Lower lobe of right lung (tissue), 2 donors: ENCODE measurements at regions not wholly inside any gene's neighbourhood (a gene's known extent, or its start where the extent isn't known, plus 50 kb on each side); places are given as distances from the start of the nearest gene placed in this dataset.
A peak's percentile ranks its signal among the peaks of the same experiment; 100 is the strongest.

Source experiments
- ATAC-seq, 2 donors: fragments of 200-7000 bp; cut with Tn5 transposase; one replicate each; pipeline ENCODE4 v1.9.1; 2020 to 2022; ENCODE audit warnings: mild to moderate bottlenecking in 2 of 2, moderate library complexity in 2 of 2
- DNase-seq: peaks from one replicate; pipeline ENCODE4 v3.0.0-alpha.2; 2020
- H3K27ac ChIP-seq: fragments of 200-600 bp; one replicate; pipeline ENCODE4 v1.8.0; 2022
- H3K27me3 ChIP-seq: fragments of 200-600 bp; one replicate; pipeline ENCODE4 v1.8.0; 2022; ENCODE audit warnings: low read depth
- H3K36me3 ChIP-seq: fragments of 200-600 bp; one replicate; pipeline ENCODE4 v1.8.0; 2022; ENCODE audit warnings: mild to moderate bottlenecking
- H3K4me1 ChIP-seq: fragments of 200-600 bp; one replicate; pipeline ENCODE4 v1.8.0; 2022
- H3K4me3 ChIP-seq: fragments of 200-600 bp; one replicate; pipeline ENCODE4 v1.8.0; 2022; ENCODE audit warnings: mild to moderate bottlenecking
- H3K9me3 ChIP-seq: fragments of 200-600 bp; one replicate; pipeline ENCODE4 v1.8.0; 2022
- CTCF ChIP-seq: fragments of 200-600 bp; IDR thresholded peaks from one replicate; pipeline ENCODE4 v1.8.0; 2022; ENCODE audit warnings: antibody characterized with exemption, mild to moderate bottlenecking
- intact Hi-C: fragments of 100-400 bp; cut with DNase I; formaldehyde crosslinking; loops from one replicate; pipeline ENCODE4 v1.11.0; 2022
- donor health status: DM: no; HTN: yes; CAD: no; lungs with severe emphysema.

DNA sequence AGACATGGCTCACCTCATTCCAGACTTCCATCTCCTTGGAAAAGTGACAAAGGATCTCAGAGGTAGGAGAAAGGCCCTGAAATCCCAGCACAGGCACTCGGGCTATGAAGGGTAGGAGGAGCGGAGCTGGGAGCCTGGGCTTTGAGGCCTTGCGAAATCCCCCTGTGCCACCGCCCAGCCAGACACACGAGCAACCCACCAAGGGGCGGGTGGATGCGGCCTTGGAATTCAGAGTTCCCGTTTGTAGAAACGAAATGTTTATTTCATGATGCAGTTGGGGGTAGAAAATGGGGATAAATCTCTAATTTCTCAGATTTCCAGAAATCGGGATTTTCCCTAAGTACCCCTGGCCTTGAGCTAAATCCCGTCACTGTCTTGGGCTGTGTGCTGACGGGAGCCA, 177.1 kb upstream of the HDAC4 start:
- DNase-seq (peak; percentile 32), ATAC-seq (no peak)
- Histone ChIP-seq H3K36me3 (no peaks in the 10 kb centered on the region), H3K27ac (no peak overlapping the region), H3K27me3 (no peaks in the 10 kb centered on the region), H3K9me3 (no peaks in the 10 kb centered on the region), H3K4me3 (no peak overlapping the region), H3K4me1 (no peaks in the 10 kb centered on the region)
- intact Hi-C loops, result no loop called here
- no peak for TF ChIP-seq CTCF

DNA sequence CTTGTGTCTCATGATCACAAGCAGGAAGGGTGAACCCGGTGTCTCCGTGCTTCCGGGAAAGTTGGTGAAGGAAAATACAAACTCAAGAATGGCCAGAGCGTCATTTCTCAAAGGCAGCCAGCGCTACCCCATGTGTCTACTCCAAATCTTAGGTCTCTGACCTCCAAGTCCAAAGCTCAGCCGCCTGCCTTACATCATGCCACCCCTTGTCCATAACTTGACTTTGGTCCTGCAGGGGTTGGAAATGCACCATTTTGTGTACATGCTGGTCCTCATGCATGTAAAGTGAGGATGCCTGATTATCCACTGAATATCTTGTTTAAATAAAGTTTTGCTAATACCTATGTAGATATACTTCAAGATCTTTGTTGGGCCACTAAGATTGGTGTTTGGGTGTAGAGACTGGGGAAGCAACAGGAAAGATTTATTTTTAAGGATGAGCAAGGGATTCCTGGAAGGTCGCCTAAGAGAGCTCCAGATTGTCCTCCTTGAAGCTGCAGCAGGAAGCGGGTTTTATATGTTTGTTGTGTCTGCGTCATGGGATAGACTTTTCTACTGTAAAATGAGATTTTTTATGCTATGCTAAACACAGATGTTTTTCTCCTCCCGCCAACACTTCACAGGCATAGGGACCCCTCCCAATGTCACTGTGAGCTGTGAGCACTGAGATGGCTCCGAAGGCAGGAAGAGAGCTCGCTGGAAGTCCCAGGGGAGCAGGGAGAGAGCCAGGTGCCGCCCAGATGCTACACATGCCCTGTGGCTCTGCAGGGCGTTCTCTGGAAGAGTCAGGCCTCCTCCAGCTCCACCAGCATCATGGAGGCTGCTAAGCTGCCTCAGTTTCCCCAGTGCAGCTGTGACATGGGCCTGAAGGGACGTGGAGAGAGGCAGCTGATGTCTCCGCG, 176.2 kb upstream of the HDAC4 start:
- intact Hi-C loops, result no loop called here
- H3K36me3 ChIP-seq, result no peaks in the 10 kb centered on the region
- no peak for TF ChIP-seq CTCF
- ATAC-seq (no peak), DNase-seq (peak; percentile 26)
- H3K4me1 ChIP-seq, result no peaks in the 10 kb centered on the region
- H3K27me3 ChIP-seq, result no peaks in the 10 kb centered on the region
- no peak overlapping the region for H3K4me3 ChIP-seq
- no peak overlapping the region for H3K27ac ChIP-seq
- H3K9me3 ChIP-seq, result no peaks in the 10 kb centered on the region

- ATAC-seq, result no peak
- DNase-seq, result peak; percentile 21
- H3K4me1 ChIP-seq, result no peaks in the 10 kb centered on the region
- intact Hi-C loops, result no loop called here
- TF ChIP-seq CTCF, result no peak
- no peak overlapping the region for H3K27ac ChIP-seq
- no peaks in the 10 kb centered on the region for H3K27me3 ChIP-seq
- no peak overlapping the region for H3K4me3 ChIP-seq
- no peaks in the 10 kb centered on the region for H3K36me3 ChIP-seq
- no peaks in the 10 kb centered on the region for H3K9me3 ChIP-seq
Measured at GRCh38 chr2:239575931-239576445, 175.2 kb upstream of the HDAC4 start.

DNA sequence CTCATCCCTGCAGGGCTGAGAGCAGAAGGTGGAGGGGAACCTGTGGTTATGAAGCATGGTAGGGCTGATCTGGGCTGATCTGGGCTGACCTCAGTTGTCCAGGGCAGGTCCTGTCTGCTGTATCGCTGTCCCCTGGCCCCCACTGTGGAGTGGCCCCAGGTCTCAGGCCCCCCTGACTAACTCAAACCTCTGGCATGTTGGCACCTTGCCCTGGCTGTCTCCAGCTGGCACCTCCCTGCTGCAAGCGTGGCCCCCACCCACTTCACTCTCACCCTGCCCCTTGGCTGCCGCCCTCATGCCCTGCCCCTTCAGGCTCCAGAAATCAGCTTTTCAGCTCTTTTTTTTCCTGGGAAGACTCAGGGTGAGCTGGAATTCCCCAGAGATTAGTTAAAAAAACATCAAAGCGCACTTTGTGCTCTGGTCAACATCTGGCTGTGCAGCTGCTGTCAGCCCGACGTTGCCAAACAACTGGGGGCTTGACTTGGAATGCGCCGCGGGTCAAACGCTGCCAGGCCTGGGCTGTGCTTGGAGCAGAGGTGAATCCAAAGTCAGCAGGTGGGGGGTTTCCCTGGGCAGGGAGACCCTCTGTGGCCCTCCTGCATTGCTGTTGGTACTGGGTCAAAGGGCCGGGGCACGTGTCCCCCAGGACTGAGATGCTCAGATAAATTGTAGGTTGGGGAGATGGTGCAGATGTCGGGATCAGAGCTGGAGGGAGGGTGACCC, 173.8 kb upstream of the HDAC4 start:
- no peaks in the 10 kb centered on the region for H3K36me3 ChIP-seq
- H3K27me3 ChIP-seq, result no peaks in the 10 kb centered on the region
- ATAC-seq (peak; percentile 6 to 10), DNase-seq (peak; percentile 39)
- no peaks in the 10 kb centered on the region for H3K4me1 ChIP-seq
- intact Hi-C loops, result no loop called here
- no peak overlapping the region for H3K27ac ChIP-seq
- no peak overlapping the region for H3K4me3 ChIP-seq
- no peak for TF ChIP-seq CTCF
- H3K9me3 ChIP-seq, result no peaks in the 10 kb centered on the region

DNA sequence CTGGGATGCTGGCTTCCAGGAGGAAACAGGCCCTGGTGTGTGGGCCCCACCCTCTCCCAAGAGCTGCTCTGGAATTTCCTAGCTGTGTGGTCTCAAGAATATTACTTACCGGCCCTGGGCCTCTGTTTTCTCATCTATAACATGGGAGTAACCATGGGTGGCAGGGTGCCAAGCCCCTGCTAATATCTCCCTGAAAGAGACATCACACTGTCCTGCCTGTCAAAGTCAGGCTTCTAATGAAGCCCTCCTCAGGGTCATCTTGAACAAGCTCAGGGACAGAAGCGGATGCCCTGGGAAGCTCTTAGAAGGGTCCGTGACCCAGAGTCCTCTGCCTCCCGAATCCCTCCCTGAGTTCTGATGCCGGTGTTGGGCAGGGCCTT, 173.2 kb upstream of the HDAC4 start:
- Histone ChIP-seq H3K27ac (no peak overlapping the region), H3K27me3 (no peaks in the 10 kb centered on the region), H3K9me3 (no peaks in the 10 kb centered on the region), H3K4me3 (no peak overlapping the region), H3K36me3 (no peaks in the 10 kb centered on the region), H3K4me1 (no peaks in the 10 kb centered on the region)
- ATAC-seq (no peak), DNase-seq (peak; percentile 38)
- intact Hi-C loops, result no loop called here
- TF ChIP-seq CTCF, result no peak
